ENCODE measurements at regions not wholly inside any gene's neighbourhood (a gene's known extent, or its start where the extent isn't known, plus 50 kb on each side); places are given as distances from the start of the nearest gene placed in this dataset.

GRCh38 chr6:155549928-155550327 is 94.3 kb upstream of the NOX3 start:
- H3K36me3 ChIP-seq (replicated peaks; ENCODE audit: low read depth, low read length) = no peaks in the 10 kb centered on the region
- H3K79me2 ChIP-seq (ENCODE audit: low read length) = no peaks in the 10 kb centered on the region
- no peak for TF ChIP-seq CTCF (IDR thresholded peaks at IDR 0.05; ENCODE audit: low read depth, low read length)
- TF ChIP-seq EZH2phosphoT487 (IDR thresholded peaks at IDR 0.05; ENCODE audit: low read depth) = no peak
- no peak overlapping the region for H3K9ac ChIP-seq (ENCODE audit: low read length)
- no peaks in the 10 kb centered on the region for H3K4me1 ChIP-seq (ENCODE audit: low read length)
- H3K9me3 ChIP-seq (ENCODE audit: insufficient read depth, low read length) = no peaks in the 10 kb centered on the region
- no peak overlapping the region for H3K4me2 ChIP-seq (ENCODE audit: low read length)
- H3K27me3 ChIP-seq (ENCODE audit: low read depth, low read length) = no peaks in the 10 kb centered on the region
- no peak overlapping the region for H3K4me3 ChIP-seq (ENCODE audit: low read length)
- H4K20me1 ChIP-seq (ENCODE audit: insufficient read depth, low read length) = no peaks in the 10 kb centered on the region
- no peak overlapping the region for H2AFZ ChIP-seq (ENCODE audit: low read depth, low read length)
- no peak overlapping the region for H3K27ac ChIP-seq (ENCODE audit: low read length)

GRCh38 chr6:155549028-155549798 is 93.6 kb upstream of the NOX3 start:
- no peaks in the 10 kb centered on the region for H3K27me3 ChIP-seq (ENCODE audit: low read depth, low read length)
- H3K79me2 ChIP-seq (ENCODE audit: low read length) = no peaks in the 10 kb centered on the region
- no peaks in the 10 kb centered on the region for H3K36me3 ChIP-seq (replicated peaks; ENCODE audit: low read depth, low read length)
- no peaks in the 10 kb centered on the region for H3K4me1 ChIP-seq (ENCODE audit: low read length)
- H3K9me3 ChIP-seq (ENCODE audit: insufficient read depth, low read length) = no peaks in the 10 kb centered on the region
- no peak overlapping the region for H2AFZ ChIP-seq (ENCODE audit: low read depth, low read length)
- TF ChIP-seq CTCF (IDR thresholded peaks at IDR 0.05; ENCODE audit: low read depth, low read length) (no peak), EZH2phosphoT487 (IDR thresholded peaks at IDR 0.05; ENCODE audit: low read depth) (no peak)
- no peak overlapping the region for H3K9ac ChIP-seq (ENCODE audit: low read length)
- H3K4me2 ChIP-seq (ENCODE audit: low read length) = no peak overlapping the region
- no peak overlapping the region for H3K27ac ChIP-seq (ENCODE audit: low read length)
- no peaks in the 10 kb centered on the region for H4K20me1 ChIP-seq (ENCODE audit: insufficient read depth, low read length)
- H3K4me3 ChIP-seq (ENCODE audit: low read length) = no peak overlapping the region

GRCh38 chr6:155548576-155548975 is 92.9 kb upstream of the NOX3 start:
- Histone ChIP-seq H2AFZ (ENCODE audit: low read depth, low read length) (no peak overlapping the region), H4K20me1 (ENCODE audit: insufficient read depth, low read length) (no peaks in the 10 kb centered on the region), H3K27ac (ENCODE audit: low read length) (no peak overlapping the region), H3K9me3 (ENCODE audit: insufficient read depth, low read length) (no peaks in the 10 kb centered on the region), H3K9ac (ENCODE audit: low read length) (no peak overlapping the region), H3K4me1 (ENCODE audit: low read length) (no peaks in the 10 kb centered on the region), H3K4me3 (ENCODE audit: low read length) (no peak overlapping the region), H3K36me3 (replicated peaks; ENCODE audit: low read depth, low read length) (no peaks in the 10 kb centered on the region), H3K4me2 (ENCODE audit: low read length) (no peak overlapping the region), H3K79me2 (ENCODE audit: low read length) (no peaks in the 10 kb centered on the region), H3K27me3 (ENCODE audit: low read depth, low read length) (no peaks in the 10 kb centered on the region)
- TF ChIP-seq EZH2phosphoT487 (IDR thresholded peaks at IDR 0.05; ENCODE audit: low read depth) = no peak
- TF ChIP-seq CTCF (IDR thresholded peaks at IDR 0.05; ENCODE audit: low read depth, low read length) = no peak

- no peaks in the 10 kb centered on the region for H3K27me3 ChIP-seq (ENCODE audit: low read depth, low read length)
- no peak overlapping the region for H2AFZ ChIP-seq (ENCODE audit: low read depth, low read length)
- H3K4me1 ChIP-seq (ENCODE audit: low read length) = no peaks in the 10 kb centered on the region
- no peaks in the 10 kb centered on the region for H3K79me2 ChIP-seq (ENCODE audit: low read length)
- H4K20me1 ChIP-seq (ENCODE audit: insufficient read depth, low read length) = no peaks in the 10 kb centered on the region
- TF ChIP-seq EZH2phosphoT487 (IDR thresholded peaks at IDR 0.05; ENCODE audit: low read depth) (no peak), CTCF (IDR thresholded peaks at IDR 0.05; ENCODE audit: low read depth, low read length) (no peak)
- H3K4me2 ChIP-seq (ENCODE audit: low read length) = no peak overlapping the region
- no peak overlapping the region for H3K27ac ChIP-seq (ENCODE audit: low read length)
- no peak overlapping the region for H3K4me3 ChIP-seq (ENCODE audit: low read length)
- H3K9ac ChIP-seq (ENCODE audit: low read length) = no peak overlapping the region
- no peaks in the 10 kb centered on the region for H3K9me3 ChIP-seq (ENCODE audit: insufficient read depth, low read length)
- H3K36me3 ChIP-seq (replicated peaks; ENCODE audit: low read depth, low read length) = no peaks in the 10 kb centered on the region
These were observed 89.0 kb upstream of the NOX3 start for GRCh38 chr6:155544677-155545076.
